DMS53 (cell line): ENCODE measurements at regions not wholly inside any gene's neighbourhood (a gene's known extent, or its start where the extent isn't known, plus 50 kb on each side); places are given as distances from the start of the nearest gene placed in this dataset.
"Not testable (repeated sequence)": the region's sequence is repeated elsewhere in the genome, so short reads cannot be mapped to it uniquely, and the experiment has no call there.

Source experiments
- DNase-seq: peaks from one replicate; lab custom pipeline; 2025; lab: John Stamatoyannopoulos, UW

- no peak for DNase-seq
Measured at GRCh38 chr5:153939101-153939500, 99.6 kb downstream of the FAM114A2 start.

- no peak for DNase-seq
Measured at GRCh38 chr5:153938191-153938842, 100.4 kb downstream of the FAM114A2 start.

DNA sequence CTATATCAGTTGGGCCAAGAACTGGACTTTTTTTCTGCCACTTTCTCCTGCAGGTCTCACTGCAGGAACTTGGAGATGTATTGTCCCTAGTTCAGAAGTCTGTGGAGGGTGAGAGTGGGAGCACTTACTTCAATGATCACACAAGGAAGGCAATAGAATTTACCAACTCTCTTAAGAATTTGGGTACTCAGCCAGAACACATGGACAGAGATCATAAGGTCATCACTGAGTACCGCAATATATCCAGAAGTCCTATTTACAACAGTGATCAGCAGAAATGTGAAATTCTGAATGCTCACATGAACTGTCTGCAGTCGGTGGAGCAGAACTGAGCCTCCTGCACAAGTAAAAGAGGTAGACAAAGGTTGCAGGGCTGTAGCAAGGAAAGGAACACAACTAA is 101.0 kb downstream of the FAM114A2 start:
- no peak for DNase-seq

DNA sequence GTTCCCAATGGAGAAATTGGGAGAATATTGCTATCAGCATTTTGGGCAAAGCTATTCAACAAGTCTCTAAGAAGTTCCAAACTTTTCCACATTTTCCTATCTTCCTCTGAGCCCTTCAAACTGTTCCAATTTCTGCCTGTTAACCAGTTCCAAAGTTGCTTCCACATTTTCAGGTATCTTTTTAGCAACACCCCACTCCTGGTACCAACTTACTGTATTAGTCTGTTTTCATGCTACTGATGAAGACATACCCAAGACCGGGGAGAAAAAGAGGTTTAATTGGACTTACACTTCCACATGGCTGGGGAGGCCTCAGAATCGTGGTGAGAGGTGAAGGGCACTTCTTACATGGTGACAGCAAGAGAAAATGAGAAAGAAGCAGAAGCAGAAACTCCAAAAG is 103.6 kb downstream of the FAM114A2 start:
- not testable (repeated sequence) for DNase-seq

GRCh38 chr5:153926201-153926600 is 112.5 kb downstream of the FAM114A2 start:
- no peak for DNase-seq

- DNase-seq: no peak
Measured at GRCh38 chr5:153919161-153919560, 119.5 kb downstream of the FAM114A2 start.

- DNase-seq: peak; percentile 13
Measured at GRCh38 chr5:153907170-153907775, 131.4 kb downstream of the FAM114A2 start.

DNA sequence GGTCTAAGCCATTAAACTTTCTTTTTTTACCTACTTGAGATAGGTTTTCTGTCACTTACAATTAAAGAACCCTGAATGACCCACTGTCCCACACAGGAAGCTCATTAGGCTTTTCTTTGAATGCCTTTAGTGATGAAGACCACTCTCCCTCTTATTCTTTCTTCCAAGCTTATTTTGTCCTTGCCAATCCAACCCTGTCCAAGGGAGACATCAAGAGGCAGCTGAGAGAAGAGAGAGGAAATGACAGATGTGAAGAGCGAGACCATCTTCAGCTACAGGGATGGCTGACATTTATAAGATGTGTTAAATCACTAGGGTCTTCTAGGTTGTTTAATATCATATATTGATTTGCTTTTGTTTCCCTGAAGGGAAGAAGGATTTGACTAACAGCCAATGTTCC is 133.5 kb downstream of the FAM114A2 start:
- peak; percentile 30 for DNase-seq

- no peak for DNase-seq
Measured at GRCh38 chr5:153903321-153903720, 135.4 kb downstream of the FAM114A2 start.

DNA sequence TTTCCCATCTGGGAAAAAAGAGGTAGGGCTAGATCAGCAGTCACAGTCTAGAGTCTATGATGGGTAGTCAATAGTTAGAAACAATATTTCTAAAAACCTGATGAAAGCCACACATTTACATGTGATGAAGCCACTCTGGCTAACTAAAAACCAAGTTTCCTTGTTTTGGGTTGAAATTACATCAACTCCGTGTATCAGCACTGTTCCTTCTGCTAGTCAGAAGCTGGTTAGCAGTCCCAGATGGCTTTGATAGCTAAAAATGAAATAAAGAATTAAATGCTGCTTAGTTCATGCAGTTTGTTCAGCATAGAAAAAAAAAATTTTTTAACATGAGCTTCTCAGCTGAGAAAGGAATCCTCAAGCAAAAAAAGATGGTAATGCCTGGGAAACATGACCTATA is 136.7 kb downstream of the FAM114A2 start:
- no peak for DNase-seq

DNA sequence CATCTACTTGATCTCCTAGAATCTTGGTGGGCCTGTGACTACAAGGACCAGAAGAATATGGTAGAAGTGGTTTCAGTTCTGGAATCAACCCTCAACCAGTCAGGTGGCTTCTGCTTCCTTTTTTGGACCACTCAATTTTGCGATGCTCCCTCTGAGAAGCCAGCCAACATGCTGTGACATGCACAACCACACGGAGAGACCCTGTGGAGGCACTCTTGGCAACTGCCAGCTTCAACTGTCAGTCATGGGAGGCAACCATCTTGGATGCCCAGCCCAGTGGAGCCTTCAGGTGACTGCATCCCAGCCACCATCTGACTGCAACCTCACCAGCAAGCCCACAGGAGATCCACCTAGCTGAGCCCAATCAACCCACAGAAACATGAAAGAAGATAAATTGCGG is 137.3 kb downstream of the FAM114A2 start:
- DNase-seq: no peak

GRCh38 chr5:153900703-153901395 is 137.9 kb downstream of the FAM114A2 start:
- DNase-seq: no peak

DNA sequence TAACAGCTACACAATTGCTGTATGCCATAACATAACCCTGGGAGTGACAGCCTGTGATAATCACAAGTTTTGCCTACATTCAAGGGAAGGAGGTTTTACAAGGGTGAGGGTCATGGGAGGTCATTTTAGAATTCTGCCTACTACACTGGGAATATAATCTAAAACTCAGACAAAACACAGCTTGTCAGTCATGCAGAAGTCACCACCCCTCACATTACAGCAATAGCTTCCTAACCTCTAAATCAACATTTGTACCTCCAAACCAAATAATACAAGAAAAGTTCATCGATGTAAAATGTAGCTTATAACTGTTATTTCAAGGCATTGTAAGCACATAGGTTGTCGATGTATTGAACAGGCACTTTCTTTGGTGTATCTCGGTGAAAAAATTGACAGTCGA is 139.0 kb downstream of the FAM114A2 start:
- no peak for DNase-seq

- peak; percentile 21 for DNase-seq
Measured at GRCh38 chr5:153896701-153897100, 142.0 kb downstream of the FAM114A2 start.

- no peak for DNase-seq
Measured at GRCh38 chr5:153896117-153896516, 142.6 kb downstream of the FAM114A2 start.

DNA sequence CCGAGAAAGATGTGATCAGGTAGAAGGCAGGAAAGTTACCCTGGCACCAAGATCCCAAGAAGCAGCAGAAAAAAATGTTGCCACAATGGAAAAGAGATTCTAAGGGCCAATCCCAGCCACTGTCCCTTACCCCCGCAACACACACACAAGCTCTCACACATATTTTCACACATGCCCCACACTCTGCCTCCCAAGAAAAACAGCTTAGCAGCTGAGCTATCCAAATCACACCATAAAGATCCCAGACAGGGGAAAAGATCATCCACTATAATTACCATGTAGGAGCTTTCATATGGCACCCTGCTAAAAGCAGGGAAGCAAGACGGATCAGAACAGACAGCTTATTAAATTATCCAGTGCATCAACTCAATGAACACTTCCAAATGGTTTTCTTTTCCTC is 143.4 kb downstream of the FAM114A2 start:
- DNase-seq: no peak

GRCh38 chr5:153893817-153894216 is 144.9 kb downstream of the FAM114A2 start:
- no peak for DNase-seq

GRCh38 chr5:153891394-153891793 is 147.3 kb downstream of the FAM114A2 start:
- peak; percentile 45 for DNase-seq

DNA sequence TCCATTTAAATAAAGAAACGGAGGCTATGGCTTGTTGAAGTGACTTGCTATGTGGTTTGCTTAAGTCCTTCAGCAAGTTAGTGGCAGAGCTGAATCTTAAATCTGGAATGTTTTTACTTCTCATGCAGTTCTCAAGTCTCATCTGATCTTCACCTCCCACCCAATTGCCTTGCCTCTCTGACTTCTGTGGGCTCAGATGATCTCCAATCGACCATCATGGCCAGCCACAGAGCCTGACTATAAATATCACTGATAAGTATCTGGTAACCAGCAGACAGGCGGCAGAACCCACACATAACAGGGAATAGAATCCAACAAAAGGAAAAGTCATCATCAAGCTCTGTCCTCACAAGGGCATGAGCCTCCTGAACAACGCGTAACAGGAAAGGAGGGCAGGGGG is 149.9 kb downstream of the FAM114A2 start:
- DNase-seq: no peak

DNA sequence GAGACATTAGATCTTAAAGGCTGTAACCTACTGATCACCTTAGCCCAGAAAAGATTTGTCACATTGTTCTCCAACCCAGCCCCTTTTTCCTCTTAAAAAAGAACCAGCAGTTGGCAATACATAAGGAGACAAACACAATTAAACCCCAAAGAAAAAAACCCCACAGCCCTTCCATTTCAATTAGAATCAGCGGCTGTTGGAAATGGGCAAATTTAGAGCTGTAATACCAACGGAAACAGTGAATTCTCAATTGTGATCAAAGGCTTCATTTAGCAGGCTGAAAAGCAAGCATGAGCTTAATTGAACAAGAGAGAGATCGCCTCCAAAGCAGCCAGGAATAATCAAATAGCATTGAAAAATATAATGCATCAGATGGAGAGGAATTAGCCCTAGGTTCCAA is 153.6 kb downstream of the FAM114A2 start:
- no peak for DNase-seq

DNA sequence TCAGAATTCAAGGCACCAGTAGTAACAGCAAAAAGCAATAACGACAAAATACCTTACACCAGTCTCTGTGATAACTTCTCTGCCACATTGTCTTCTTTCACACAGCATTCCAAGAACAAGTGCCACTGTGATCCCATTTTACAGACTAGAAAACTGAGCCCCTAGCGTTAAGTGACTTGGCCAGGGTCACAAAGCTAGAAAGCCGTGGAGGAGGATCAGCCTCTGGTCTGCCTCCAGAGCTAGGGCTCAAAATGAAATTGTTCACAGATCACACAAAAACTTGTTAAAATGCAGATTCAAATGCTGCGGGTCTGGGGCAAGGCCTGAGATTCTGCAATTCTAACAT is 154.1 kb downstream of the FAM114A2 start:
- DNase-seq: no peak

DNA sequence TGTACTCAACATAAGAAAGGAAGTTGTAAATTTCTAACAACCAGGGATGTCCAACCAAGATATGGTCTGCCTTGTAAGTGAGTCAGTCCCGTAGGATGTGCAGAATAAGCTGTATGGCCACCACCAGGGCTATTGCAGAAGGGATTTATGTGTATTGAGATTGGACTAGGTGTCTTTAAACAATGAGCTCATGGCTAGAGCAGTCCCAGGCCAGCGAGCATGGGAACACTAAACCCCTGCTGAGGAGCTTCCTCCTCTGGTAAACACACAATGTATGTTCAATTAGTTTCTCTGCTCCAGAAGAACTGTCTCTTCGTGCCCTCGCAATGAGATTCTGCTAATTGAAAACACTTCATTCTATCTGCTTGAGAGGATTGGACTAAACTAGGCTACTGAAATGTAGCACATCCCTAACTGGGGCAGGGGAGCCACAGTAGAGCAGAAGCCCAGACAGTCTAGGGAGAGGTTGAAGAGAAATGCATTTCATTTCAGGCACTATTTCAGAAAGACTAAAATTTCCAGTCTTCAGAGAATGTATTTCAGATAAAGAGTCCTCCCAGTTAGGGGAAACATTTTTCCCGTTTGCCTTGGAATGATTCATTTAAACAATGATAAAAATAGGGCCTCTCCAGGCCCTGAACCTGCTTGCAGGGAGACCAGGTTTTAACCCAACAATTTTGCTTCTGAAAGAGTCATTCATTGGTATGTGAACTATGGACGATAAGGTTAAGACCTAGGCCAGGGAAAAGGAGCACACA is 154.7 kb downstream of the FAM114A2 start:
- no peak for DNase-seq

- no peak for DNase-seq
Measured at GRCh38 chr5:153881687-153882086, 157.0 kb downstream of the FAM114A2 start.
